ENCODE measurements at regions not wholly inside any gene's neighbourhood (a gene's known extent, or its start where the extent isn't known, plus 50 kb on each side); places are given as distances from the start of the nearest gene placed in this dataset.

- H3K4me2 ChIP-seq (ENCODE audit: low read length), result no peak overlapping the region
- no peaks in the 10 kb centered on the region for H3F3A ChIP-seq (ENCODE audit: control insufficient read depth, insufficient read depth)
- H4K20me1 ChIP-seq (ENCODE audit: control insufficient read depth, insufficient read depth, low read depth, low read length), result no peaks in the 10 kb centered on the region
- H3K4me1 ChIP-seq (ENCODE audit: control insufficient read depth, low read length), result no peaks in the 10 kb centered on the region
- H3K79me2 ChIP-seq (ENCODE audit: control insufficient read depth, low read length), result no peaks in the 10 kb centered on the region
- TF ChIP-seq CTCF (IDR thresholded peaks at IDR 0.05; ENCODE audit: low read depth, low read length, poor library complexity, severe bottlenecking) (no peak), EZH2phosphoT487 (IDR thresholded peaks at IDR 0.05; ENCODE audit: borderline replicate concordance, low read length) (no peak)
- no peaks in the 10 kb centered on the region for H3K9me3 ChIP-seq (ENCODE audit: control insufficient read depth, insufficient read depth, low read length)
- no peaks in the 10 kb centered on the region for H3K27me3 ChIP-seq (ENCODE audit: control insufficient read depth, low read length)
- no peak overlapping the region for H3K4me3 ChIP-seq (ENCODE audit: low read length)
- H3K27ac ChIP-seq (ENCODE audit: low read depth, low read length), result no peak overlapping the region
- H3K9me2 ChIP-seq (replicated peaks; ENCODE audit: control insufficient read depth, low read length), result no peaks in the 10 kb centered on the region
- no peaks in the 10 kb centered on the region for H3K36me3 ChIP-seq (ENCODE audit: control insufficient read depth, low read length)
Observed at GRCh38 chr7:80037689-80038088, 96.9 kb upstream of the GNAI1 start.

- no peaks in the 10 kb centered on the region for H3K36me3 ChIP-seq (ENCODE audit: control insufficient read depth, low read length)
- no peaks in the 10 kb centered on the region for H4K20me1 ChIP-seq (ENCODE audit: control insufficient read depth, insufficient read depth, low read depth, low read length)
- no peak overlapping the region for H3K27ac ChIP-seq (ENCODE audit: low read depth, low read length)
- no peaks in the 10 kb centered on the region for H3K27me3 ChIP-seq (ENCODE audit: control insufficient read depth, low read length)
- H3K4me1 ChIP-seq (ENCODE audit: control insufficient read depth, low read length), result no peaks in the 10 kb centered on the region
- no peak overlapping the region for H3K4me2 ChIP-seq (ENCODE audit: low read length)
- TF ChIP-seq CTCF (IDR thresholded peaks at IDR 0.05; ENCODE audit: low read depth, low read length, poor library complexity, severe bottlenecking), result no peak
- TF ChIP-seq EZH2phosphoT487 (IDR thresholded peaks at IDR 0.05; ENCODE audit: borderline replicate concordance, low read length), result no peak
- no peaks in the 10 kb centered on the region for H3F3A ChIP-seq (ENCODE audit: control insufficient read depth, insufficient read depth)
- no peaks in the 10 kb centered on the region for H3K79me2 ChIP-seq (ENCODE audit: control insufficient read depth, low read length)
- H3K9me2 ChIP-seq (replicated peaks; ENCODE audit: control insufficient read depth, low read length), result no peaks in the 10 kb centered on the region
- no peak overlapping the region for H3K4me3 ChIP-seq (ENCODE audit: low read length)
- no peaks in the 10 kb centered on the region for H3K9me3 ChIP-seq (ENCODE audit: control insufficient read depth, insufficient read depth, low read length)
Observed at GRCh38 chr7:80036107-80036506, 98.5 kb upstream of the GNAI1 start.

- TF ChIP-seq CTCF (IDR thresholded peaks at IDR 0.05; ENCODE audit: low read depth, low read length, poor library complexity, severe bottlenecking) (no peak), EZH2phosphoT487 (IDR thresholded peaks at IDR 0.05; ENCODE audit: borderline replicate concordance, low read length) (no peak)
Observed at GRCh38 chr7:80028717-80029116, 105.9 kb upstream of the GNAI1 start.

More at GRCh38 chr7:80028717-80029116, 105.9 kb upstream of the GNAI1 start:
- no peaks in the 10 kb centered on the region for H3K36me3 ChIP-seq (ENCODE audit: control insufficient read depth, low read length)
- no peaks in the 10 kb centered on the region for H3K27me3 ChIP-seq (ENCODE audit: control insufficient read depth, low read length)
- no peak overlapping the region for H3K4me3 ChIP-seq (ENCODE audit: low read length)
- H3K27ac ChIP-seq (ENCODE audit: low read depth, low read length), result no peak overlapping the region
- no peaks in the 10 kb centered on the region for H3K9me2 ChIP-seq (replicated peaks; ENCODE audit: control insufficient read depth, low read length)
- no peaks in the 10 kb centered on the region for H4K20me1 ChIP-seq (ENCODE audit: control insufficient read depth, insufficient read depth, low read depth, low read length)
- H3K79me2 ChIP-seq (ENCODE audit: control insufficient read depth, low read length), result no peaks in the 10 kb centered on the region
- no peak overlapping the region for H3K4me2 ChIP-seq (ENCODE audit: low read length)
- H3K4me1 ChIP-seq (ENCODE audit: control insufficient read depth, low read length), result no peaks in the 10 kb centered on the region
- no peaks in the 10 kb centered on the region for H3F3A ChIP-seq (ENCODE audit: control insufficient read depth, insufficient read depth)
- no peaks in the 10 kb centered on the region for H3K9me3 ChIP-seq (ENCODE audit: control insufficient read depth, insufficient read depth, low read length)
